H9 (cell line): ENCODE measurements at regions not wholly inside any gene's neighbourhood (a gene's known extent, or its start where the extent isn't known, plus 50 kb on each side); places are given as distances from the start of the nearest gene placed in this dataset.
"Not testable (repeated sequence)": the region's sequence is repeated elsewhere in the genome, so short reads cannot be mapped to it uniquely, and the experiment has no call there.

ENCODE experiments used
- DNase-seq: peaks from one replicate; pipeline ENCODE4 v3.0.0-alpha.2; 2017
- H2AFZ ChIP-seq: one replicate; pipeline ENCODE4 v1.6.1; 2013; ENCODE audit warnings: mild to moderate bottlenecking, low read length, control low read depth, moderate library complexity
- H2AK5ac ChIP-seq: 2 replicates; pipeline ENCODE4 v1.6.1; 2013; ENCODE audit warnings: low read length, control low read depth, mixed read lengths; ENCODE audit not compliant: insufficient read length
- H2BK120ac ChIP-seq: one replicate; pipeline ENCODE4 v1.6.1; 2013; ENCODE audit warnings: low read depth, mild to moderate bottlenecking, low read length, control low read depth, inconsistent platforms; ENCODE audit not compliant: poor library complexity, severe bottlenecking
- H2BK12ac ChIP-seq: 2 replicates; pipeline ENCODE4 v1.6.1; 2013; ENCODE audit warnings: low read length, control low read depth, mixed read lengths, low read depth; ENCODE audit not compliant: insufficient read length
- H2BK15ac ChIP-seq: 2 replicates; pipeline ENCODE4 v1.6.1; 2013; ENCODE audit warnings: low read depth, low read length, control low read depth
- H2BK20ac ChIP-seq: one replicate; pipeline ENCODE4 v1.6.1; 2013; ENCODE audit warnings: low read depth, mild to moderate bottlenecking, low read length, control low read depth, inconsistent platforms; ENCODE audit not compliant: poor library complexity, severe bottlenecking
- H2BK5ac ChIP-seq: 2 replicates; pipeline ENCODE4 v1.6.1; 2013; ENCODE audit warnings: low read length, control low read depth, mixed read lengths; ENCODE audit not compliant: insufficient read length
- H3K14ac ChIP-seq: 2 replicates; pipeline ENCODE4 v1.6.1; 2013; ENCODE audit warnings: low read length, control low read depth; ENCODE audit not compliant: insufficient read depth
- H3K18ac ChIP-seq: 2 replicates; pipeline ENCODE4 v1.6.1; 2013; ENCODE audit warnings: low read depth, mild to moderate bottlenecking, mixed read lengths, low read length, control low read depth; ENCODE audit not compliant: insufficient read length
- H3K23ac ChIP-seq: 2 replicates; pipeline ENCODE4 v1.6.1; 2013; ENCODE audit warnings: low read length, control low read depth, mixed read lengths, low read depth; ENCODE audit not compliant: insufficient read length
- H3K23me2 ChIP-seq: 2 replicates; pipeline ENCODE4 v1.6.1; 2013; ENCODE audit warnings: low read depth, mild to moderate bottlenecking, mixed read lengths, low read length, control low read depth; ENCODE audit not compliant: insufficient read length, poor library complexity, severe bottlenecking
- H3K27ac ChIP-seq: 2 replicates; pipeline ENCODE4 v1.5.1; 2013; ENCODE audit warnings: low read length, control low read depth, mixed read lengths, low read depth; ENCODE audit not compliant: insufficient read length
- H3K27me3 ChIP-seq: 2 replicates; pipeline ENCODE4 v1.6.1; 2013; ENCODE audit warnings: low read length, control low read depth, inconsistent platforms; ENCODE audit not compliant: insufficient read depth
- H3K4ac ChIP-seq: 2 replicates; pipeline ENCODE4 v1.6.1; 2013; ENCODE audit warnings: low read depth, mild to moderate bottlenecking, control low read depth, inconsistent platforms, low read length, moderate library complexity
- H3K4me1 ChIP-seq: 2 replicates; pipeline ENCODE4 v1.6.1; 2013; ENCODE audit warnings: low read length, control low read depth, inconsistent platforms; ENCODE audit not compliant: insufficient read depth
- H3K4me2 ChIP-seq: 2 replicates; pipeline ENCODE4 v1.6.1; 2013; ENCODE audit warnings: low read length, control low read depth, mixed read lengths; ENCODE audit not compliant: insufficient read length, insufficient read depth
- H3K56ac ChIP-seq: 2 replicates; pipeline ENCODE4 v1.6.1; 2013; ENCODE audit warnings: low read depth, mild to moderate bottlenecking, mixed read lengths, low read length, control low read depth; ENCODE audit not compliant: insufficient read length
- H3K79me1 ChIP-seq: 2 replicates; pipeline ENCODE4 v1.6.1; 2013; ENCODE audit warnings: low read depth, mild to moderate bottlenecking, moderate library complexity, low read length, control low read depth, inconsistent platforms; ENCODE audit not compliant: insufficient read depth, poor library complexity, severe bottlenecking
- H3K79me2 ChIP-seq: 2 replicates; pipeline ENCODE4 v1.6.1; 2013; ENCODE audit warnings: low read length, control low read depth, inconsistent platforms; ENCODE audit not compliant: insufficient read depth
- H3K9ac ChIP-seq: 2 replicates; pipeline ENCODE4 v1.6.1; 2013; ENCODE audit warnings: low read length, control low read depth, mixed read lengths; ENCODE audit not compliant: insufficient read length; ENCODE audit errors: extremely low read depth
- H3K9me3 ChIP-seq: one replicate; pipeline ENCODE4 v1.6.1; 2013; ENCODE audit warnings: low read depth, low read length, inconsistent platforms; ENCODE audit not compliant: control insufficient read depth
- H3T11ph ChIP-seq: one replicate; pipeline ENCODE4 v1.6.1; 2013; ENCODE audit warnings: mild to moderate bottlenecking, low read length, control low read depth, inconsistent platforms
- H4K20me1 ChIP-seq: one replicate; pipeline ENCODE4 v1.6.1; 2013; ENCODE audit not compliant: control insufficient read depth, insufficient read length, insufficient read depth
- H4K5ac ChIP-seq: 2 replicates; pipeline ENCODE4 v1.6.1; 2013; ENCODE audit warnings: low read depth, mild to moderate bottlenecking, mixed read lengths, low read length, control low read depth; ENCODE audit not compliant: insufficient read length
- H4K8ac ChIP-seq: replicated peaks from 2 replicates; pipeline ENCODE4 v1.6.1; 2013; ENCODE audit warnings: low read length, control low read depth, mixed read lengths, low read depth; ENCODE audit not compliant: insufficient read length
- H4K91ac ChIP-seq: 2 replicates; pipeline ENCODE4 v1.6.1; 2013; ENCODE audit warnings: low read depth, mild to moderate bottlenecking, moderate library complexity, mixed read lengths, low read length, control low read depth; ENCODE audit not compliant: insufficient read length
- H3K27ac Mint-ChIP-seq, 3 experiments: 2 replicates in 2 of 3; 3 replicates in 1 of 3; pipeline ENCODE4 v1.8.0; 2020 to 2021; ENCODE audit warnings: mixed read lengths in 3 of 3, mild to moderate bottlenecking in 1 of 3, moderate library complexity in 1 of 3
- H3K27me3 Mint-ChIP-seq: 2 replicates; pipeline ENCODE4 v1.8.0; 2021; ENCODE audit warnings: low read depth, mild to moderate bottlenecking, moderate library complexity, mixed read lengths
- H3K36me3 Mint-ChIP-seq, 3 experiments: 2 replicates in 2 of 3; 3 replicates in 1 of 3; pipeline ENCODE4 v1.8.0; 2020 to 2021; ENCODE audit warnings: low read depth in 3 of 3, mixed read lengths in 3 of 3; ENCODE audit not compliant: insufficient read depth in 1 of 3
- H3K4me1 Mint-ChIP-seq, 2 experiments: 2 replicates each; pipeline ENCODE4 v1.8.0; 2020; ENCODE audit warnings: mixed read lengths in 2 of 2
- H3K4me3 Mint-ChIP-seq, 2 experiments: 2 replicates in 1 of 2; 3 replicates in 1 of 2; pipeline ENCODE4 v1.8.0; 2020 to 2021; ENCODE audit warnings: mild to moderate bottlenecking in 2 of 2, mixed read lengths in 2 of 2, moderate library complexity in 1 of 2
- H3K9me3 Mint-ChIP-seq, 2 experiments: 2 replicates in 1 of 2; 3 replicates in 1 of 2; pipeline ENCODE4 v1.8.0; 2020; ENCODE audit warnings: mild to moderate bottlenecking in 2 of 2, mixed read lengths in 2 of 2, moderate library complexity in 1 of 2
- CTCF ChIP-seq: fragments of 200-600 bp; sonication (generic); conservative IDR thresholded peaks from 3 replicates; pipeline ENCODE4 v1.8.0; 2021; ENCODE audit warnings: antibody characterized with exemption, mild to moderate bottlenecking
- WGBS: extraction: QIAGEN DNeasy Blood & Tissue Kit; methylation state at CpG from one replicate; pipeline ENCODE4 v1.1.7; 2013; ENCODE audit warnings: missing lambda C conversion rate, low lambda C conversion rate, mixed read lengths; ENCODE audit not compliant: insufficient read length; ENCODE audit errors: extremely low coverage; 5-methylcytosine and 5-hydroxymethylcytosine counted together

- H3K18ac ChIP-seq, result no peak overlapping the region
- no peaks in the 10 kb centered on the region for H3K4me1 Mint-ChIP-seq
- no peak overlapping the region for H3K27ac ChIP-seq
- H2BK15ac ChIP-seq, result no peak overlapping the region
- H3K9ac ChIP-seq, result no peak overlapping the region
- no peak overlapping the region for H2BK12ac ChIP-seq
- no peak overlapping the region for H3K23ac ChIP-seq
- no peak overlapping the region for H2BK20ac ChIP-seq
- H2AK5ac ChIP-seq, result no peak overlapping the region
- H3K9me3 Mint-ChIP-seq, result peaks cover 6 to 8% of the 10 kb centered on the region in 2 experiments; a peak in 3 of 5 replicates
- no peaks in the 10 kb centered on the region for H3K9me3 ChIP-seq
- H3K27me3 Mint-ChIP-seq, result no peaks in the 10 kb centered on the region
- no peaks in the 10 kb centered on the region for H3K79me1 ChIP-seq
- no peak overlapping the region for H4K8ac ChIP-seq
- no peaks in the 10 kb centered on the region for H3K4me1 ChIP-seq
- no peak overlapping the region for H3K14ac ChIP-seq
- DNase-seq, result no peak
- no peak overlapping the region for H2AFZ ChIP-seq
- H4K20me1 ChIP-seq, result no peaks in the 10 kb centered on the region
- H4K91ac ChIP-seq, result no peak overlapping the region
- no peak overlapping the region for H3K4ac ChIP-seq
- H3K79me2 ChIP-seq, result no peaks in the 10 kb centered on the region
- no peak overlapping the region for H3K56ac ChIP-seq
- H3K27me3 ChIP-seq, result no peaks in the 10 kb centered on the region
- no peak overlapping the region for H3K4me2 ChIP-seq
- H2BK120ac ChIP-seq, result no peak overlapping the region
- no peaks in the 10 kb centered on the region for H3K23me2 ChIP-seq
- H3T11ph ChIP-seq, result no peak overlapping the region
- H3K36me3 Mint-ChIP-seq, result peaks cover 0 to 2% (median 0%) of the 10 kb centered on the region in 3 experiments; a peak in 2 of 7 replicates
- WGBS, result no CpG with 5 or more reads among the region's 1 CpG
- no peak overlapping the region for H2BK5ac ChIP-seq
- no peak overlapping the region for H3K4me3 Mint-ChIP-seq
- no peak for TF ChIP-seq CTCF
- no peak overlapping the region for H4K5ac ChIP-seq
- H3K27ac Mint-ChIP-seq, result no peak overlapping the region
Measured at GRCh38 chr11:21736404-21736803, 456.5 kb upstream of the ANO5 start.

GRCh38 chr11:21752475-21753243 is 440.2 kb upstream of the ANO5 start:
- not testable (repeated sequence) for H3K4me3 Mint-ChIP-seq, H3K4me1 Mint-ChIP-seq, H3K23ac ChIP-seq, H2BK15ac ChIP-seq, H3K4ac ChIP-seq, H2BK20ac ChIP-seq, H2BK5ac ChIP-seq, H3K23me2 ChIP-seq, H3T11ph ChIP-seq, H3K27me3 Mint-ChIP-seq, H3K27me3 ChIP-seq, H3K27ac ChIP-seq, H3K9ac ChIP-seq, H2AK5ac ChIP-seq, H3K18ac ChIP-seq, H2BK120ac ChIP-seq, H3K56ac ChIP-seq, H4K8ac ChIP-seq, H4K5ac ChIP-seq, H4K91ac ChIP-seq, H3K4me1 ChIP-seq, H2AFZ ChIP-seq, H3K79me1 ChIP-seq, H3K9me3 ChIP-seq, H2BK12ac ChIP-seq, H3K79me2 ChIP-seq, H3K14ac ChIP-seq, H3K4me2 ChIP-seq, H4K20me1 ChIP-seq, H3K36me3 Mint-ChIP-seq
- H3K27ac Mint-ChIP-seq, result peak overlapping the region in 1 of 3 experiments; percentile 74; a peak in 1 of 7 replicates
- peaks cover 1 to 12% of the 10 kb centered on the region in 2 experiments; a peak in 3 of 5 replicates for H3K9me3 Mint-ChIP-seq
- peak; percentile 26 for DNase-seq
- WGBS, result no CpG with 5 or more reads among the region's 37 CpGs
